ENCODE measurements at regions not wholly inside any gene's neighbourhood (a gene's known extent, or its start where the extent isn't known, plus 50 kb on each side); places are given as distances from the start of the nearest gene placed in this dataset.

GRCh38 chr6:100194535-100194934, 200.5 kb upstream of the MCHR2 start:
- TF ChIP-seq ZNF274 (IDR thresholded peaks at IDR 0.05; ENCODE audit: low read depth, low read length): no peak

GRCh38 chr6:100188754-100189153, 194.7 kb upstream of the MCHR2 start:
- H3K4me3 ChIP-seq (ENCODE audit: low read length): no peak overlapping the region
- no peak for TF ChIP-seq ZNF274 (IDR thresholded peaks at IDR 0.05; ENCODE audit: low read depth, low read length)

More at GRCh38 chr6:100194535-100194934, 200.5 kb upstream of the MCHR2 start:
- no peak overlapping the region for H3K4me3 ChIP-seq (ENCODE audit: low read length)

GRCh38 chr6:100186552-100186951, 192.5 kb upstream of the MCHR2 start:
- TF ChIP-seq ZNF274 (IDR thresholded peaks at IDR 0.05; ENCODE audit: low read depth, low read length): no peak

GRCh38 chr6:100185615-100186014, 191.6 kb upstream of the MCHR2 start:
- no peak for TF ChIP-seq ZNF274 (IDR thresholded peaks at IDR 0.05; ENCODE audit: low read depth, low read length)
- no peak overlapping the region for H3K4me3 ChIP-seq (ENCODE audit: low read length)

More at GRCh38 chr6:100186552-100186951, 192.5 kb upstream of the MCHR2 start:
- no peak overlapping the region for H3K4me3 ChIP-seq (ENCODE audit: low read length)

- no peak overlapping the region for H3K4me3 ChIP-seq (ENCODE audit: low read length)
- TF ChIP-seq ZNF274 (IDR thresholded peaks at IDR 0.05; ENCODE audit: low read depth, low read length): no peak
These were observed 190.4 kb upstream of the MCHR2 start for GRCh38 chr6:100184473-100184872.

GRCh38 chr6:100182313-100182712, 188.3 kb upstream of the MCHR2 start:
- no peak for TF ChIP-seq ZNF274 (IDR thresholded peaks at IDR 0.05; ENCODE audit: low read depth, low read length)
- no peak overlapping the region for H3K4me3 ChIP-seq (ENCODE audit: low read length)

GRCh38 chr6:100181309-100181708, 187.3 kb upstream of the MCHR2 start:
- no peak overlapping the region for H3K4me3 ChIP-seq (ENCODE audit: low read length)
- TF ChIP-seq ZNF274 (IDR thresholded peaks at IDR 0.05; ENCODE audit: low read depth, low read length): no peak

GRCh38 chr6:100179576-100179975, 185.6 kb upstream of the MCHR2 start:
- no peak for TF ChIP-seq ZNF274 (IDR thresholded peaks at IDR 0.05; ENCODE audit: low read depth, low read length)

GRCh38 chr6:100177956-100178355, 183.9 kb upstream of the MCHR2 start:
- no peak for TF ChIP-seq ZNF274 (IDR thresholded peaks at IDR 0.05; ENCODE audit: low read depth, low read length)
- H3K4me3 ChIP-seq (ENCODE audit: low read length): no peak overlapping the region

More at GRCh38 chr6:100179576-100179975, 185.6 kb upstream of the MCHR2 start:
- H3K4me3 ChIP-seq (ENCODE audit: low read length): no peak overlapping the region

GRCh38 chr6:100176951-100177710, 183.1 kb upstream of the MCHR2 start:
- TF ChIP-seq ZNF274 (IDR thresholded peaks at IDR 0.05; ENCODE audit: low read depth, low read length): no peak
- H3K4me3 ChIP-seq (ENCODE audit: low read length): no peak overlapping the region

GRCh38 chr6:100176311-100176950, 182.4 kb upstream of the MCHR2 start:
- H3K4me3 ChIP-seq (ENCODE audit: low read length): no peak overlapping the region
- TF ChIP-seq ZNF274 (IDR thresholded peaks at IDR 0.05; ENCODE audit: low read depth, low read length): no peak

GRCh38 chr6:100175814-100176310, 181.8 kb upstream of the MCHR2 start:
- TF ChIP-seq ZNF274 (IDR thresholded peaks at IDR 0.05; ENCODE audit: low read depth, low read length): no peak

GRCh38 chr6:100173211-100173610, 179.2 kb upstream of the MCHR2 start:
- no peak for TF ChIP-seq ZNF274 (IDR thresholded peaks at IDR 0.05; ENCODE audit: low read depth, low read length)

More at GRCh38 chr6:100175814-100176310, 181.8 kb upstream of the MCHR2 start:
- no peak overlapping the region for H3K4me3 ChIP-seq (ENCODE audit: low read length)

GRCh38 chr6:100172322-100172713, 178.3 kb upstream of the MCHR2 start:
- no peak for TF ChIP-seq ZNF274 (IDR thresholded peaks at IDR 0.05; ENCODE audit: low read depth, low read length)
- no peak overlapping the region for H3K4me3 ChIP-seq (ENCODE audit: low read length)

More at GRCh38 chr6:100173211-100173610, 179.2 kb upstream of the MCHR2 start:
- H3K4me3 ChIP-seq (ENCODE audit: low read length): no peak overlapping the region
